ENCODE measurements at regions not wholly inside any gene's neighbourhood (a gene's known extent, or its start where the extent isn't known, plus 50 kb on each side); places are given as distances from the start of the nearest gene placed in this dataset.
"Not testable (repeated sequence)": the region's sequence is repeated elsewhere in the genome, so short reads cannot be mapped to it uniquely, and the experiment has no call there.

GRCh38 chr16:14383844-14384243 lies 246.2 kb downstream of the PARN start:
- 65% methylated on average over 6 of the region's 6 CpGs for WGBS

GRCh38 chr16:14378689-14379467 lies 251.2 kb downstream of the PARN start:
- Histone ChIP-seq H3K9me3 (ENCODE audit: control insufficient read depth in 4 of 4, low read length in 3 of 4) (no peaks in the 10 kb centered on the region), H3K4me3 (ENCODE audit: low read depth in 1 of 3, low read length in 3 of 3) (no peak overlapping the region), H3K4me1 (ENCODE audit: control insufficient read depth in 4 of 4, insufficient read depth in 4 of 4, low read length in 3 of 4) (peaks cover 0 to 3% (median 0%) of the 10 kb centered on the region in 4 donors), H3K9ac (ENCODE audit: low read depth in 1 of 2, low read length in 2 of 2) (no peak overlapping the region), H3K27me3 (ENCODE audit: control insufficient read depth in 4 of 4, insufficient read depth in 4 of 4, low read length in 3 of 4) (no peaks in the 10 kb centered on the region), H3K27ac (ENCODE audit: low read depth in 1 of 2, low read length in 2 of 2) (no peak overlapping the region), H3K36me3 (ENCODE audit: control insufficient read depth in 4 of 4, insufficient read depth in 3 of 4, low read depth in 1 of 4, low read length in 3 of 4) (no peaks in the 10 kb centered on the region)
- WGBS, result 93% methylated on average over 17 of the region's 17 CpGs
- no peak for TF ChIP-seq CTCF (IDR thresholded peaks at IDR 0.05; ENCODE audit: low read depth, low read length, missing input control)
- TF ChIP-seq FOXA2 (IDR thresholded peaks at IDR 0.05), result no peak
- TF ChIP-seq FOXA1 (IDR thresholded peaks at IDR 0.05), result no peak
- TF ChIP-seq YY1 (IDR thresholded peaks at IDR 0.05), result no peak
- TF ChIP-seq, protein P1, sequence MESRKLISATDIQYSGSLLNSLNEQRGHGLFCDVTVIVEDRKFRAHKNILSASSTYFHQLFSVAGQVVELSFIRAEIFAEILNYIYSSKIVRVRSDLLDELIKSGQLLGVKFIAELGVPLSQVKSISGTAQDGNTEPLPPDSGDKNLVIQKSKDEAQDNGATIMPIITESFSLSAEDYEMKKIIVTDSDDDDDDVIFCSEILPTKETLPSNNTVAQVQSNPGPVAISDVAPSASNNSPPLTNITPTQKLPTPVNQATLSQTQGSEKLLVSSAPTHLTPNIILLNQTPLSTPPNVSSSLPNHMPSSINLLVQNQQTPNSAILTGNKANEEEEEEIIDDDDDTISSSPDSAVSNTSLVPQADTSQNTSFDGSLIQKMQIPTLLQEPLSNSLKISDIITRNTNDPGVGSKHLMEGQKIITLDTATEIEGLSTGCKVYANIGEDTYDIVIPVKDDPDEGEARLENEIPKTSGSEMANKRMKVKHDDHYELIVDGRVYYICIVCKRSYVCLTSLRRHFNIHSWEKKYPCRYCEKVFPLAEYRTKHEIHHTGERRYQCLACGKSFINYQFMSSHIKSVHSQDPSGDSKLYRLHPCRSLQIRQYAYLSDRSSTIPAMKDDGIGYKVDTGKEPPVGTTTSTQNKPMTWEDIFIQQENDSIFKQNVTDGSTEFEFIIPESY (IDR thresholded peaks at IDR 0.05), result no peak
- DNase-seq (ENCODE audit: low spot score), result no peak

More at GRCh38 chr16:14383844-14384243, 246.2 kb downstream of the PARN start:
- H3K27me3 ChIP-seq (ENCODE audit: control insufficient read depth in 4 of 4, insufficient read depth in 4 of 4, low read length in 3 of 4); H3K27ac ChIP-seq (ENCODE audit: low read depth in 1 of 2, low read length in 2 of 2); H3K4me1 ChIP-seq (ENCODE audit: control insufficient read depth in 4 of 4, insufficient read depth in 4 of 4, low read length in 3 of 4); H3K4me3 ChIP-seq (ENCODE audit: low read depth in 1 of 3, low read length in 3 of 3); DNase-seq (ENCODE audit: low spot score); H3K36me3 ChIP-seq (ENCODE audit: control insufficient read depth in 4 of 4, insufficient read depth in 3 of 4, low read depth in 1 of 4, low read length in 3 of 4); H3K9me3 ChIP-seq (ENCODE audit: control insufficient read depth in 4 of 4, low read length in 3 of 4); H3K9ac ChIP-seq (ENCODE audit: low read depth in 1 of 2, low read length in 2 of 2): not testable (repeated sequence)
- peak; percentile 64 to 81 for TF ChIP-seq RXRA (IDR thresholded peaks at IDR 0.05)

- no peak overlapping the region for H3K27ac ChIP-seq (ENCODE audit: low read depth in 1 of 2, low read length in 2 of 2)
- H3K4me3 ChIP-seq (ENCODE audit: low read depth in 1 of 3, low read length in 3 of 3), result no peak overlapping the region
- H3K9me3 ChIP-seq (ENCODE audit: control insufficient read depth in 4 of 4, low read length in 3 of 4), result no peaks in the 10 kb centered on the region
- H3K4me1 ChIP-seq (ENCODE audit: control insufficient read depth in 4 of 4, insufficient read depth in 4 of 4, low read length in 3 of 4), result no peaks in the 10 kb centered on the region
- H3K9ac ChIP-seq (ENCODE audit: low read depth in 1 of 2, low read length in 2 of 2), result no peak overlapping the region
- DNase-seq (ENCODE audit: low spot score), result no peak
- H3K36me3 ChIP-seq (ENCODE audit: control insufficient read depth in 4 of 4, insufficient read depth in 3 of 4, low read depth in 1 of 4, low read length in 3 of 4), result no peaks in the 10 kb centered on the region
- no peaks in the 10 kb centered on the region for H3K27me3 ChIP-seq (ENCODE audit: control insufficient read depth in 4 of 4, insufficient read depth in 4 of 4, low read length in 3 of 4)
- WGBS, result 71% methylated on average over 4 of the region's 4 CpGs
- TF ChIP-seq SP1 (IDR thresholded peaks at IDR 0.05) (no peak), NR2F2 (IDR thresholded peaks at IDR 0.05) (no peak), JUND (IDR thresholded peaks at IDR 0.05) (no peak)
- TF ChIP-seq, protein P2, sequence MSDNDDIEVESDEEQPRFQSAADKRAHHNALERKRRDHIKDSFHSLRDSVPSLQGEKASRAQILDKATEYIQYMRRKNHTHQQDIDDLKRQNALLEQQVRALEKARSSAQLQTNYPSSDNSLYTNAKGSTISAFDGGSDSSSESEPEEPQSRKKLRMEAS (IDR thresholded peaks at IDR 0.05), result no peak
Measured at GRCh38 chr16:14378131-14378551, 251.9 kb downstream of the PARN start.
